DMS53 treated with DMSO at 0.1 percent for 48 hours (cell line): ENCODE measurements at regions not wholly inside any gene's neighbourhood (a gene's known extent, or its start where the extent isn't known, plus 50 kb on each side); places are given as distances from the start of the nearest gene placed in this dataset.

Experiments used
- DNase-seq: peaks from one replicate; lab custom pipeline; 2025; ENCODE audit not compliant: unreplicated experiment; lab: John Stamatoyannopoulos, UW

- DNase-seq, result peak; percentile 6
Observed at GRCh38 chr15:60057554-60057953, 53.4 kb downstream of the FOXB1 start.

- DNase-seq, result no peak
Observed at GRCh38 chr15:60059186-60059585, 55.1 kb downstream of the FOXB1 start.

GRCh38 chr15:60061758-60062157 is 57.6 kb downstream of the FOXB1 start:
- no peak for DNase-seq

- DNase-seq, result no peak
Observed at GRCh38 chr15:60062826-60063225, 58.7 kb downstream of the FOXB1 start.

GRCh38 chr15:60065951-60066350 is 61.8 kb downstream of the FOXB1 start:
- no peak for DNase-seq

- no peak for DNase-seq
Observed at GRCh38 chr15:60070838-60071493, 66.9 kb downstream of the FOXB1 start.

- no peak for DNase-seq
Observed at GRCh38 chr15:60072826-60073465, 68.8 kb downstream of the FOXB1 start.

- no peak for DNase-seq
Observed at GRCh38 chr15:60073466-60073840, 69.3 kb downstream of the FOXB1 start.

GRCh38 chr15:60074181-60074885 is 70.2 kb downstream of the FOXB1 start:
- no peak for DNase-seq

- DNase-seq, result no peak
Observed at GRCh38 chr15:60076045-60076444, 71.9 kb downstream of the FOXB1 start.

- DNase-seq, result no peak
Observed at GRCh38 chr15:60076582-60077276, 72.6 kb downstream of the FOXB1 start.

GRCh38 chr15:60077581-60078359 is 73.7 kb downstream of the FOXB1 start:
- DNase-seq, result no peak

- no peak for DNase-seq
Observed at GRCh38 chr15:60079210-60079609, 75.1 kb downstream of the FOXB1 start.

- no peak for DNase-seq
Observed at GRCh38 chr15:60081976-60082375, 77.9 kb downstream of the FOXB1 start.

- no peak for DNase-seq
Observed at GRCh38 chr15:60083318-60083717, 79.2 kb downstream of the FOXB1 start.

GRCh38 chr15:60086681-60087429 is 82.7 kb downstream of the FOXB1 start:
- no peak for DNase-seq

- DNase-seq, result no peak
Observed at GRCh38 chr15:60087561-60087960, 83.5 kb downstream of the FOXB1 start.

- DNase-seq, result no peak
Observed at GRCh38 chr15:60090747-60091146, 86.6 kb downstream of the FOXB1 start.

- no peak for DNase-seq
Observed at GRCh38 chr15:60091157-60091556, 87.0 kb downstream of the FOXB1 start.

GRCh38 chr15:60091911-60092310 is 87.8 kb downstream of the FOXB1 start:
- DNase-seq, result no peak
